ENCODE measurements at regions not wholly inside any gene's neighbourhood (a gene's known extent, or its start where the extent isn't known, plus 50 kb on each side); places are given as distances from the start of the nearest gene placed in this dataset.
"Not testable (repeated sequence)": the region's sequence is repeated elsewhere in the genome, so short reads cannot be mapped to it uniquely, and the experiment has no call there.

DNA sequence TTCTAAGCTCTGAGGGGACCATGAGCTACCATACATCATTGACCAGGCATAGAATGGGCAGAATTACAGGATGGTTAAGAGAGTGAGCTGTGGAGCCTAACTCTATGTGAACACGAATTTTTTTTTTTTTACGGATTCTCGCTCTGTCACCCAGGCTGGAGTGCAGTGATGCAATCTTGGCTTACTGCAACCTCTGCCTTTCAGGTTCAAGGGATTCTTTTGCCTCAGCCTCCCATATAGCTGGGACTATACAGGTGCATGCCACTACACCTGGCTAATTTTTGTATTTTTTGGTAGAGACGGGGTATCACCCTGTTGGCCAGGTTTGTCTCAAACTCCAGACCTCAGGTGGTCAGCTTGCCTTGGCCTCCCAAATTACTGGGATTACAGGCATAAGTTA, 72.8 kb upstream of the PCAT7 start (continued):
- TF ChIP-seq, protein P1, sequence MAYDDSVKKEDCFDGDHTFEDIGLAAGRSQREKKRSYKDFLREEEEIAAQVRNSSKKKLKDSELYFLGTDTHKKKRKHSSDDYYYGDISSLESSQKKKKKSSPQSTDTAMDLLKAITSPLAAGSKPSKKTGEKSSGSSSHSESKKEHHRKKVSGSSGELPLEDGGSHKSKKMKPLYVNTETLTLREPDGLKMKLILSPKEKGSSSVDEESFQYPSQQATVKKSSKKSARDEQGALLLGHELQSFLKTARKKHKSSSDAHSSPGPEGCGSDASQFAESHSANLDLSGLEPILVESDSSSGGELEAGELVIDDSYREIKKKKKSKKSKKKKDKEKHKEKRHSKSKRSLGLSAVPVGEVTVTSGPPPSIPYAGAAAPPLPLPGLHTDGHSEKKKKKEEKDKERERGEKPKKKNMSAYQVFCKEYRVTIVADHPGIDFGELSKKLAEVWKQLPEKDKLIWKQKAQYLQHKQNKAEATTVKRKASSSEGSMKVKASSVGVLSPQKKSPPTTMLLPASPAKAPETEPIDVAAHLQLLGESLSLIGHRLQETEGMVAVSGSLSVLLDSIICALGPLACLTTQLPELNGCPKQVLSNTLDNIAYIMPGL (CRISPR knock-in tag; IDR thresholded peaks at IDR 0.05): no peak
- TF ChIP-seq ETV6 (CRISPR knock-in tag; IDR thresholded peaks at IDR 0.05): no peak
- TF ChIP-seq, protein P2, sequence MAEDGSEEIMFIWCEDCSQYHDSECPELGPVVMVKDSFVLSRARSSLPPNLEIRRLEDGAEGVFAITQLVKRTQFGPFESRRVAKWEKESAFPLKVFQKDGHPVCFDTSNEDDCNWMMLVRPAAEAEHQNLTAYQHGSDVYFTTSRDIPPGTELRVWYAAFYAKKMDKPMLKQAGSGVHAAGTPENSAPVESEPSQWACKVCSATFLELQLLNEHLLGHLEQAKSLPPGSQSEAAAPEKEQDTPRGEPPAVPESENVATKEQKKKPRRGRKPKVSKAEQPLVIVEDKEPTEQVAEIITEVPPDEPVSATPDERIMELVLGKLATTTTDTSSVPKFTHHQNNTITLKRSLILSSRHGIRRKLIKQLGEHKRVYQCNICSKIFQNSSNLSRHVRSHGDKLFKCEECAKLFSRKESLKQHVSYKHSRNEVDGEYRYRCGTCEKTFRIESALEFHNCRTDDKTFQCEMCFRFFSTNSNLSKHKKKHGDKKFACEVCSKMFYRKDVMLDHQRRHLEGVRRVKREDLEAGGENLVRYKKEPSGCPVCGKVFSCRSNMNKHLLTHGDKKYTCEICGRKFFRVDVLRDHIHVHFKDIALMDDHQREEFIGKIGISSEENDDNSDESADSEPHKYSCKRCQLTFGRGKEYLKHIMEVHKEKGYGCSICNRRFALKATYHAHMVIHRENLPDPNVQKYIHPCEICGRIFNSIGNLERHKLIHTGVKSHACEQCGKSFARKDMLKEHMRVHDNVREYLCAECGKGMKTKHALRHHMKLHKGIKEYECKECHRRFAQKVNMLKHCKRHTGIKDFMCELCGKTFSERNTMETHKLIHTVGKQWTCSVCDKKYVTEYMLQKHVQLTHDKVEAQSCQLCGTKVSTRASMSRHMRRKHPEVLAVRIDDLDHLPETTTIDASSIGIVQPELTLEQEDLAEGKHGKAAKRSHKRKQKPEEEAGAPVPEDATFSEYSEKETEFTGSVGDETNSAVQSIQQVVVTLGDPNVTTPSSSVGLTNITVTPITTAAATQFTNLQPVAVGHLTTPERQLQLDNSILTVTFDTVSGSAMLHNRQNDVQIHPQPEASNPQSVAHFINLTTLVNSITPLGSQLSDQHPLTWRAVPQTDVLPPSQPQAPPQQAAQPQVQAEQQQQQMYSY (CRISPR knock-in tag; IDR thresholded peaks at IDR 0.05): no peak

DNA sequence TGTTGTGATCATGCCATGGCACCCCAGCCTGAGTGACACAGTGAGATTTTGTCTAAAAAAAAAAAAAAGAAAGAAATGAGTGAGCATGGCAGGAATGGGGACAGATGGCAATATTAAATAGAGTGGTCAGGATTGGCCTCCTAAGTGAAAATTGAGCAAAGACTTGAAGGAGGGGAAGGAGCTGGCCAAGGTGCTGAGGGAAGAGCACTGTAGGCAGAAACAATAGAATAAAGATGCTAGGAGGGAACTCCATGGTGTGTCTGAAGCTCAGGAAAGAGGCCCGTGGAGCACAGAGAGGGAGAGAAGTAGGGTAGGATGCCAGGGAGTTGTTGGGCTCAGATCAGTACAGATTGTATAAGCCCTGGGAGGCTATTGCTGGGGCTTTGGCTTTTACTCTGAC, 64.4 kb upstream of the PCAT7 start:
- ChIA-PET CTCF (interaction anchor here (1.3 kb wide), 1 partner anchor 133 kb away, joined by 3 read pairs; no protein-coding TSS in a partner anchor), POLR2A (no interaction called here)
- Mint-ChIP-seq H3K27ac (no peak overlapping the region), H3K27me3 (ENCODE audit: low read depth) (no peaks in the 10 kb centered on the region; the same call in 1 of the 2 replicates), H3K4me1 (no peaks in the 10 kb centered on the region), H3K9me3 (peaks cover 7% of the 10 kb centered on the region), H3K4me3 (no peak overlapping the region), H3K36me3 (no peaks in the 10 kb centered on the region)
- TF ChIP-seq ZNF416 (CRISPR knock-in tag; IDR thresholded peaks at IDR 0.05) (no peak), FOXJ3 (CRISPR knock-in tag; IDR thresholded peaks at IDR 0.05; ENCODE audit: borderline replicate concordance) (no peak), ZNF263 (CRISPR knock-in tag; IDR thresholded peaks at IDR 0.05; ENCODE audit: low read depth) (no peak)
- TF ChIP-seq, protein P1 (CRISPR knock-in tag; IDR thresholded peaks at IDR 0.05): no peak
- TF ChIP-seq, protein P3, sequence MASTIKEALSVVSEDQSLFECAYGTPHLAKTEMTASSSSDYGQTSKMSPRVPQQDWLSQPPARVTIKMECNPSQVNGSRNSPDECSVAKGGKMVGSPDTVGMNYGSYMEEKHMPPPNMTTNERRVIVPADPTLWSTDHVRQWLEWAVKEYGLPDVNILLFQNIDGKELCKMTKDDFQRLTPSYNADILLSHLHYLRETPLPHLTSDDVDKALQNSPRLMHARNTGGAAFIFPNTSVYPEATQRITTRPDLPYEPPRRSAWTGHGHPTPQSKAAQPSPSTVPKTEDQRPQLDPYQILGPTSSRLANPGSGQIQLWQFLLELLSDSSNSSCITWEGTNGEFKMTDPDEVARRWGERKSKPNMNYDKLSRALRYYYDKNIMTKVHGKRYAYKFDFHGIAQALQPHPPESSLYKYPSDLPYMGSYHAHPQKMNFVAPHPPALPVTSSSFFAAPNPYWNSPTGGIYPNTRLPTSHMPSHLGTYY (CRISPR knock-in tag; IDR thresholded peaks at IDR 0.05): no peak
- TF ChIP-seq, protein P4, sequence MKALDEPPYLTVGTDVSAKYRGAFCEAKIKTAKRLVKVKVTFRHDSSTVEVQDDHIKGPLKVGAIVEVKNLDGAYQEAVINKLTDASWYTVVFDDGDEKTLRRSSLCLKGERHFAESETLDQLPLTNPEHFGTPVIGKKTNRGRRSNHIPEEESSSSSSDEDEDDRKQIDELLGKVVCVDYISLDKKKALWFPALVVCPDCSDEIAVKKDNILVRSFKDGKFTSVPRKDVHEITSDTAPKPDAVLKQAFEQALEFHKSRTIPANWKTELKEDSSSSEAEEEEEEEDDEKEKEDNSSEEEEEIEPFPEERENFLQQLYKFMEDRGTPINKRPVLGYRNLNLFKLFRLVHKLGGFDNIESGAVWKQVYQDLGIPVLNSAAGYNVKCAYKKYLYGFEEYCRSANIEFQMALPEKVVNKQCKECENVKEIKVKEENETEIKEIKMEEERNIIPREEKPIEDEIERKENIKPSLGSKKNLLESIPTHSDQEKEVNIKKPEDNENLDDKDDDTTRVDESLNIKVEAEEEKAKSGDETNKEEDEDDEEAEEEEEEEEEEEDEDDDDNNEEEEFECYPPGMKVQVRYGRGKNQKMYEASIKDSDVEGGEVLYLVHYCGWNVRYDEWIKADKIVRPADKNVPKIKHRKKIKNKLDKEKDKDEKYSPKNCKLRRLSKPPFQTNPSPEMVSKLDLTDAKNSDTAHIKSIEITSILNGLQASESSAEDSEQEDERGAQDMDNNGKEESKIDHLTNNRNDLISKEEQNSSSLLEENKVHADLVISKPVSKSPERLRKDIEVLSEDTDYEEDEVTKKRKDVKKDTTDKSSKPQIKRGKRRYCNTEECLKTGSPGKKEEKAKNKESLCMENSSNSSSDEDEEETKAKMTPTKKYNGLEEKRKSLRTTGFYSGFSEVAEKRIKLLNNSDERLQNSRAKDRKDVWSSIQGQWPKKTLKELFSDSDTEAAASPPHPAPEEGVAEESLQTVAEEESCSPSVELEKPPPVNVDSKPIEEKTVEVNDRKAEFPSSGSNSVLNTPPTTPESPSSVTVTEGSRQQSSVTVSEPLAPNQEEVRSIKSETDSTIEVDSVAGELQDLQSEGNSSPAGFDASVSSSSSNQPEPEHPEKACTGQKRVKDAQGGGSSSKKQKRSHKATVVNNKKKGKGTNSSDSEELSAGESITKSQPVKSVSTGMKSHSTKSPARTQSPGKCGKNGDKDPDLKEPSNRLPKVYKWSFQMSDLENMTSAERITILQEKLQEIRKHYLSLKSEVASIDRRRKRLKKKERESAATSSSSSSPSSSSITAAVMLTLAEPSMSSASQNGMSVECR (CRISPR knock-in tag; IDR thresholded peaks at IDR 0.05; ENCODE audit: borderline replicate concordance): no peak
- TF ChIP-seq, protein P5, sequence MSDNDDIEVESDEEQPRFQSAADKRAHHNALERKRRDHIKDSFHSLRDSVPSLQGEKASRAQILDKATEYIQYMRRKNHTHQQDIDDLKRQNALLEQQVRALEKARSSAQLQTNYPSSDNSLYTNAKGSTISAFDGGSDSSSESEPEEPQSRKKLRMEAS (CRISPR knock-in tag; IDR thresholded peaks at IDR 0.05): no peak
- ATAC-seq (no peak), DNase-seq (ENCODE audit: low spot score) (no peak)

DNA sequence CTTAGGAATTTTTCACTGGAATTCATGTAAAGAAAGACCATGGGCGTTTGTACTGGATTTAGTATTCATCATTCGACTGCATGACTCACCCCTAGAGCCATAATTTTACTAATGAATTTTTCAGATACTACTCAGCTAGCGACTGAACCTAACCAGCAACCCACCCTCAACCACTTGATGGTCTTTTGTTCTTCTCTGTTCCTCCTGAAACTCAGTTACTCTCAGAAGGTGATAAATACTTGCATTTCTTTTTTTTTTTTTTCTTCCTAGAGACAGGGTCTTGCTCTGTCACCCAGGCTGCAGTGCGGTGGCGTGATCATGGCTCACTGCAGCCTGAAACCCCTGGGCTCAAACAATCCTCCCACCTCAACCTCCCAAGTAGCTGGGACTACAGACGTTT, 62.8 kb upstream of the PCAT7 start:
- DNase-seq (ENCODE audit: low spot score); H3K4me3 Mint-ChIP-seq; H3K36me3 Mint-ChIP-seq; H3K4me1 Mint-ChIP-seq; POLR2A ChIA-PET; CTCF ChIA-PET; H3K9me3 Mint-ChIP-seq; ATAC-seq; H3K27me3 Mint-ChIP-seq (ENCODE audit: low read depth); H3K27ac Mint-ChIP-seq: not testable (repeated sequence)

Measured in WTC11 (cell line).